MM.1S (cell line): ENCODE measurements at regions not wholly inside any gene's neighbourhood (a gene's known extent, or its start where the extent isn't known, plus 50 kb on each side); places are given as distances from the start of the nearest gene placed in this dataset.

Experiments
- DNase-seq: peaks from one replicate; pipeline ENCODE4 v3.0.0-alpha.2; 2015
- H2AFZ ChIP-seq: fragments of 300-600 bp; sonication (generic); 2 replicates; pipeline ENCODE4 v1.6.0; 2016; ENCODE audit warnings: antibody characterized with exemption, low read length
- H3F3A ChIP-seq: fragments of 300-600 bp; sonication (generic); 2 replicates; pipeline ENCODE4 v1.6.1; 2016; ENCODE audit warnings: mild to moderate bottlenecking, antibody characterized with exemption, low read length, moderate library complexity, mixed read lengths; ENCODE audit not compliant: insufficient read depth
- H3K27ac ChIP-seq: fragments of 300-600 bp; sonication (generic); 2 replicates; pipeline ENCODE4 v1.5.1; 2016; ENCODE audit warnings: mild to moderate bottlenecking, low read length
- H3K27me3 ChIP-seq: fragments of 300-600 bp; sonication (generic); replicated peaks from 2 replicates; pipeline ENCODE4 v1.6.0; 2016; ENCODE audit warnings: low read length; ENCODE audit not compliant: insufficient read depth
- H3K36me3 ChIP-seq: fragments of 300-600 bp; sonication (generic); replicated peaks from 2 replicates; pipeline ENCODE4 v1.6.1; 2016; ENCODE audit warnings: mild to moderate bottlenecking, low read length, mixed read lengths; ENCODE audit not compliant: insufficient read depth
- H3K4me1 ChIP-seq: fragments of 300-600 bp; sonication (generic); 2 replicates; pipeline ENCODE4 v1.6.1; 2016; ENCODE audit warnings: low read length, mixed read lengths
- H3K4me2 ChIP-seq: fragments of 300-600 bp; sonication (generic); 2 replicates; pipeline ENCODE4 v1.6.0; 2016; ENCODE audit warnings: low read depth, low read length
- H3K4me3 ChIP-seq: fragments of 300-600 bp; sonication (generic); 2 replicates; pipeline ENCODE4 v1.5.1; 2016; ENCODE audit warnings: low read length, mixed read lengths
- H3K79me2 ChIP-seq: fragments of 300-600 bp; sonication (generic); 2 replicates; pipeline ENCODE4 v1.6.1; 2016; ENCODE audit warnings: mixed run types, low read length, mixed read lengths
- H3K9ac ChIP-seq: fragments of 300-600 bp; sonication (generic); 2 replicates; pipeline ENCODE4 v1.6.1; 2016; ENCODE audit warnings: low read length, mixed read lengths
- H3K9me2 ChIP-seq: fragments of 300-600 bp; sonication (generic); replicated peaks from 2 replicates; pipeline ENCODE4 v1.6.1; 2016; ENCODE audit warnings: mild to moderate bottlenecking, low read length, mixed read lengths; ENCODE audit not compliant: insufficient read depth
- H3K9me3 ChIP-seq: fragments of 300-600 bp; sonication (generic); replicated peaks from 2 replicates; pipeline ENCODE4 v1.6.1; 2016; ENCODE audit warnings: mild to moderate bottlenecking, low read length, mixed read lengths; ENCODE audit not compliant: insufficient read depth
- H4K20me1 ChIP-seq: fragments of 300-600 bp; sonication (generic); 2 replicates; pipeline ENCODE4 v1.6.1; 2016; ENCODE audit warnings: mild to moderate bottlenecking, low read length, moderate library complexity, mixed read lengths; ENCODE audit not compliant: insufficient read depth
- CTCF ChIP-seq: fragments of 300-600 bp; sonication (generic); IDR thresholded peaks from 2 replicates; pipeline ENCODE4 v1.5.1; 2016; ENCODE audit warnings: antibody characterized with exemption, low read length, mixed read lengths
- EZH2 ChIP-seq: fragments of 300-600 bp; sonication (generic); optimal IDR thresholded peaks from 2 replicates; pipeline ENCODE3; 2017; ENCODE audit warnings: low read depth, mild to moderate bottlenecking, antibody characterized with exemption, low read length, mixed read lengths
- EZH2phosphoT487 ChIP-seq: fragments of 300-600 bp; sonication (generic); IDR thresholded peaks from 2 replicates; pipeline ENCODE4 v1.6.1; 2018; ENCODE audit warnings: antibody characterized with exemption, low read length

GRCh38 chr12:126454581-126454980 lies 1389.3 kb downstream of the AACS start:
- Histone ChIP-seq H3K4me2 (no peak overlapping the region), H3K27me3 (no peaks in the 10 kb centered on the region), H4K20me1 (no peaks in the 10 kb centered on the region), H3K9me2 (no peaks in the 10 kb centered on the region), H3K79me2 (no peaks in the 10 kb centered on the region), H3F3A (no peaks in the 10 kb centered on the region), H2AFZ (no peak overlapping the region), H3K27ac (no peak overlapping the region), H3K4me1 (no peaks in the 10 kb centered on the region), H3K9ac (no peak overlapping the region), H3K9me3 (no peaks in the 10 kb centered on the region), H3K4me3 (no peak overlapping the region), H3K36me3 (no peaks in the 10 kb centered on the region)
- no peak for DNase-seq
- TF ChIP-seq CTCF (no peak), EZH2 (no peak), EZH2phosphoT487 (no peak)

- TF ChIP-seq EZH2phosphoT487 (no peak), EZH2 (no peak), CTCF (no peak)
- no peaks in the 10 kb centered on the region for H3K79me2 ChIP-seq
- no peak overlapping the region for H3K4me3 ChIP-seq
- H3K9me2 ChIP-seq = no peaks in the 10 kb centered on the region
- no peaks in the 10 kb centered on the region for H3K36me3 ChIP-seq
- no peak overlapping the region for H2AFZ ChIP-seq
- no peaks in the 10 kb centered on the region for H3F3A ChIP-seq
- no peaks in the 10 kb centered on the region for H4K20me1 ChIP-seq
- H3K9ac ChIP-seq = no peak overlapping the region
- H3K4me1 ChIP-seq = no peaks in the 10 kb centered on the region
- no peak for DNase-seq
- no peak overlapping the region for H3K27ac ChIP-seq
- H3K4me2 ChIP-seq = no peak overlapping the region
- no peaks in the 10 kb centered on the region for H3K9me3 ChIP-seq
- no peaks in the 10 kb centered on the region for H3K27me3 ChIP-seq
Observed at GRCh38 chr12:126457776-126458175, 1392.5 kb downstream of the AACS start.

GRCh38 chr12:126464153-126464552 lies 1398.9 kb downstream of the AACS start:
- no peaks in the 10 kb centered on the region for H3K4me1 ChIP-seq
- no peak overlapping the region for H3K9ac ChIP-seq
- no peak overlapping the region for H3K4me3 ChIP-seq
- no peaks in the 10 kb centered on the region for H3K9me3 ChIP-seq
- no peaks in the 10 kb centered on the region for H3K36me3 ChIP-seq
- H3K27me3 ChIP-seq = no peaks in the 10 kb centered on the region
- H4K20me1 ChIP-seq = no peaks in the 10 kb centered on the region
- H2AFZ ChIP-seq = no peak overlapping the region
- H3K9me2 ChIP-seq = no peaks in the 10 kb centered on the region
- H3K79me2 ChIP-seq = no peaks in the 10 kb centered on the region
- no peak for DNase-seq
- no peaks in the 10 kb centered on the region for H3F3A ChIP-seq
- no peak overlapping the region for H3K27ac ChIP-seq
- TF ChIP-seq EZH2phosphoT487 = no peak
- no peak for TF ChIP-seq CTCF
- no peak for TF ChIP-seq EZH2
- H3K4me2 ChIP-seq = no peak overlapping the region
